Parathyroid adenoma (tissue), 2 donors: ENCODE measurements at regions not wholly inside any gene's neighbourhood (a gene's known extent, or its start where the extent isn't known, plus 50 kb on each side); places are given as distances from the start of the nearest gene placed in this dataset.

ENCODE experiments used
- H2AFZ ChIP-seq: fragments of 300-600 bp; sonication (generic); one replicate; pipeline ENCODE4 v1.7.0; 2017; ENCODE audit warnings: antibody characterized with exemption, mild to moderate bottlenecking
- H3K27ac ChIP-seq: fragments of 300-600 bp; sonication (generic); one replicate; pipeline ENCODE4 v1.7.0; 2017
- H3K27me3 ChIP-seq: fragments of 300-600 bp; sonication (generic); one replicate; pipeline ENCODE4 v1.7.0; 2017; ENCODE audit warnings: low read length; ENCODE audit not compliant: control insufficient read depth, insufficient read depth
- H3K36me3 ChIP-seq: fragments of 300-600 bp; sonication (generic); one replicate; pipeline ENCODE4 v1.7.0; 2017; ENCODE audit warnings: low read length; ENCODE audit not compliant: control insufficient read depth, insufficient read depth
- H3K4me1 ChIP-seq: fragments of 300-600 bp; sonication (generic); one replicate; pipeline ENCODE4 v1.7.0; 2017; ENCODE audit warnings: control low read depth
- H3K4me2 ChIP-seq: fragments of 300-600 bp; sonication (generic); one replicate; pipeline ENCODE4 v1.7.0; 2017; ENCODE audit warnings: low read length
- H3K4me3 ChIP-seq: fragments of 300-600 bp; sonication (generic); one replicate; pipeline ENCODE4 v1.7.0; 2017; ENCODE audit warnings: low read depth, low read length
- H3K79me2 ChIP-seq: fragments of 300-600 bp; sonication (generic); one replicate; pipeline ENCODE4 v1.7.0; 2017; ENCODE audit warnings: control low read depth
- H3K9ac ChIP-seq: fragments of 300-600 bp; sonication (generic); one replicate; pipeline ENCODE4 v1.7.0; 2017; ENCODE audit warnings: mild to moderate bottlenecking
- H3K9me3 ChIP-seq: fragments of 300-600 bp; sonication (generic); one replicate; pipeline ENCODE4 v1.7.0; 2017; ENCODE audit warnings: low read length; ENCODE audit not compliant: control insufficient read depth
- CTCF ChIP-seq: fragments of 300-600 bp; sonication (generic); IDR thresholded peaks from one replicate; pipeline ENCODE4 v1.7.0; 2017; ENCODE audit warnings: antibody characterized with exemption, mild to moderate bottlenecking
- donor health status: primary hyperparathyroidism.

- Histone ChIP-seq H2AFZ (no peak overlapping the region), H3K4me3 (no peak overlapping the region), H3K9me3 (no peaks in the 10 kb centered on the region), H3K79me2 (no peaks in the 10 kb centered on the region), H3K4me1 (no peaks in the 10 kb centered on the region), H3K27ac (no peak overlapping the region), H3K27me3 (no peaks in the 10 kb centered on the region), H3K9ac (no peak overlapping the region), H3K36me3 (no peaks in the 10 kb centered on the region), H3K4me2 (no peak overlapping the region)
- no peak for TF ChIP-seq CTCF
These were observed 158.1 kb upstream of the HMHB1 start for GRCh38 chr5:143653766-143654282.

- H3K36me3 ChIP-seq, result no peaks in the 10 kb centered on the region
- H3K27me3 ChIP-seq, result no peaks in the 10 kb centered on the region
- H3K4me3 ChIP-seq, result no peak overlapping the region
- no peaks in the 10 kb centered on the region for H3K4me1 ChIP-seq
- H3K9me3 ChIP-seq, result no peaks in the 10 kb centered on the region
- H2AFZ ChIP-seq, result no peak overlapping the region
- no peak overlapping the region for H3K9ac ChIP-seq
- no peak for TF ChIP-seq CTCF
- H3K27ac ChIP-seq, result no peak overlapping the region
- no peak overlapping the region for H3K4me2 ChIP-seq
- H3K79me2 ChIP-seq, result no peaks in the 10 kb centered on the region
These were observed 158.7 kb upstream of the HMHB1 start for GRCh38 chr5:143653256-143653655.

GRCh38 chr5:143652108-143652700 is 159.8 kb upstream of the HMHB1 start:
- H3K9ac ChIP-seq, result no peak overlapping the region
- no peaks in the 10 kb centered on the region for H3K79me2 ChIP-seq
- H3K27ac ChIP-seq, result no peak overlapping the region
- no peaks in the 10 kb centered on the region for H3K4me1 ChIP-seq
- no peaks in the 10 kb centered on the region for H3K9me3 ChIP-seq
- H2AFZ ChIP-seq, result no peak overlapping the region
- TF ChIP-seq CTCF, result no peak
- H3K27me3 ChIP-seq, result no peaks in the 10 kb centered on the region
- H3K4me2 ChIP-seq, result no peak overlapping the region
- H3K4me3 ChIP-seq, result no peak overlapping the region
- H3K36me3 ChIP-seq, result no peaks in the 10 kb centered on the region

GRCh38 chr5:143649937-143650621 is 161.9 kb upstream of the HMHB1 start:
- Histone ChIP-seq H3K27ac (no peak overlapping the region), H3K79me2 (no peaks in the 10 kb centered on the region)

More at GRCh38 chr5:143649937-143650621, 161.9 kb upstream of the HMHB1 start:
- no peak for TF ChIP-seq CTCF
- no peak overlapping the region for H3K9ac ChIP-seq
- H3K4me3 ChIP-seq, result no peak overlapping the region
- no peaks in the 10 kb centered on the region for H3K27me3 ChIP-seq
- H2AFZ ChIP-seq, result no peak overlapping the region
- no peak overlapping the region for H3K4me2 ChIP-seq
- H3K36me3 ChIP-seq, result no peaks in the 10 kb centered on the region
- no peaks in the 10 kb centered on the region for H3K9me3 ChIP-seq
- H3K4me1 ChIP-seq, result no peaks in the 10 kb centered on the region
